ENCODE measurements at regions not wholly inside any gene's neighbourhood (a gene's known extent, or its start where the extent isn't known, plus 50 kb on each side); places are given as distances from the start of the nearest gene placed in this dataset.

GRCh38 chr5:62680121-62680520, 101.5 kb downstream of the LRRC70 start:
- intact Hi-C loops (cut with DNase I) = no loop called here
- no peak for DNase-seq (ENCODE audit: low spot score)

All from cardiac septum (tissue), 1 donor.